Trophoblast cell (in vitro differentiated cells and primary cell): ENCODE measurements at regions not wholly inside any gene's neighbourhood (a gene's known extent, or its start where the extent isn't known, plus 50 kb on each side); places are given as distances from the start of the nearest gene placed in this dataset.
A peak's percentile ranks its signal among the peaks of the same experiment; 100 is the strongest.

ENCODE experiments used
- DNase-seq, 2 donors: peaks; one replicate each; pipeline ENCODE4 v3.0.0-alpha.2; 2016
- H2AFZ ChIP-seq: 2 replicates; pipeline ENCODE4 v1.6.1; 2013; ENCODE audit warnings: low read length, moderate library complexity, mild to moderate bottlenecking; ENCODE audit not compliant: insufficient read depth, poor library complexity
- H2AK5ac ChIP-seq: 2 replicates; pipeline ENCODE4 v1.6.1; 2013; ENCODE audit warnings: mild to moderate bottlenecking, low read length
- H2BK120ac ChIP-seq: 2 replicates; pipeline ENCODE4 v1.6.1; 2013; ENCODE audit warnings: low read length, mild to moderate bottlenecking, moderate library complexity; ENCODE audit not compliant: insufficient read depth, poor library complexity
- H2BK12ac ChIP-seq: 2 replicates; pipeline ENCODE4 v1.6.1; 2013; ENCODE audit warnings: mild to moderate bottlenecking, low read length, moderate library complexity
- H2BK5ac ChIP-seq: 2 replicates; pipeline ENCODE4 v1.6.1; 2013; ENCODE audit warnings: low read length, low read depth, moderate library complexity, mild to moderate bottlenecking; ENCODE audit not compliant: poor library complexity
- H3K14ac ChIP-seq: 2 replicates; pipeline ENCODE4 v1.6.1; 2013; ENCODE audit warnings: mild to moderate bottlenecking, low read length
- H3K18ac ChIP-seq: 2 replicates; pipeline ENCODE4 v1.6.1; 2013; ENCODE audit warnings: mild to moderate bottlenecking, low read length
- H3K23ac ChIP-seq: 2 replicates; pipeline ENCODE4 v1.6.1; 2013; ENCODE audit warnings: low read length
- H3K27ac ChIP-seq: 2 replicates; pipeline ENCODE4 v1.5.1; 2013; ENCODE audit warnings: low read depth, mild to moderate bottlenecking, inconsistent platforms, low read length, moderate library complexity
- H3K27me3 ChIP-seq: 2 replicates; pipeline ENCODE4 v1.6.1; 2013; ENCODE audit warnings: inconsistent platforms, mild to moderate bottlenecking, low read length, moderate library complexity; ENCODE audit not compliant: insufficient read depth
- H3K36me3 ChIP-seq, 2 experiments: 1 replicate in 1 of 2; 2 replicates in 1 of 2; pipeline ENCODE4 v1.6.1; 2013; ENCODE audit warnings: low read length in 2 of 2, mild to moderate bottlenecking in 2 of 2, moderate library complexity in 1 of 2; ENCODE audit not compliant: insufficient read depth in 2 of 2, control insufficient read depth in 1 of 2
- H3K4ac ChIP-seq: 2 replicates; pipeline ENCODE4 v1.6.1; 2013; ENCODE audit warnings: low read depth, mild to moderate bottlenecking, low read length, moderate library complexity
- H3K4me1 ChIP-seq, 2 experiments: 1 replicate in 1 of 2; 2 replicates in 1 of 2; pipeline ENCODE4 v1.6.1; 2013; ENCODE audit warnings: low read length in 2 of 2, mild to moderate bottlenecking in 2 of 2, moderate library complexity in 1 of 2; ENCODE audit not compliant: insufficient read depth in 2 of 2, control insufficient read depth in 1 of 2
- H3K4me2 ChIP-seq: 2 replicates; pipeline ENCODE4 v1.6.1; 2013; ENCODE audit warnings: inconsistent platforms, mild to moderate bottlenecking, low read length, moderate library complexity
- H3K4me3 ChIP-seq: 2 replicates; pipeline ENCODE4 v1.5.1; 2013; ENCODE audit warnings: mild to moderate bottlenecking, low read depth, low read length, inconsistent platforms
- H3K79me1 ChIP-seq: one replicate; pipeline ENCODE4 v1.6.1; 2013; ENCODE audit warnings: low read length
- H3K79me2 ChIP-seq: 2 replicates; pipeline ENCODE4 v1.6.1; 2013; ENCODE audit warnings: low read length, mild to moderate bottlenecking; ENCODE audit not compliant: control insufficient read depth, insufficient read depth, poor library complexity
- H3K9ac ChIP-seq: 2 replicates; pipeline ENCODE4 v1.6.1; 2013; ENCODE audit warnings: mild to moderate bottlenecking, low read length
- H3K9me3 ChIP-seq: 2 replicates; pipeline ENCODE4 v1.6.1; 2013; ENCODE audit warnings: low read depth, mild to moderate bottlenecking, control low read depth, inconsistent platforms, low read length; ENCODE audit not compliant: insufficient read depth
- H4K12ac ChIP-seq: 2 replicates; pipeline ENCODE4 v1.6.1; 2013; ENCODE audit warnings: low read depth, mild to moderate bottlenecking, low read length, moderate library complexity
- H4K8ac ChIP-seq: 2 replicates; pipeline ENCODE4 v1.6.1; 2013; ENCODE audit warnings: low read depth, mild to moderate bottlenecking, low read length, moderate library complexity
- H4K91ac ChIP-seq: one replicate; pipeline ENCODE4 v1.6.1; 2013; ENCODE audit warnings: low read depth, mild to moderate bottlenecking, low read length, moderate library complexity
- WGBS: extraction: QIAGEN DNeasy Blood & Tissue Kit; methylation state at CpG from one replicate; pipeline ENCODE4 v1.1.7; 2013; ENCODE audit warnings: missing lambda C conversion rate; ENCODE audit not compliant: insufficient read length, insufficient coverage; ENCODE audit errors: extremely low coverage; 5-methylcytosine and 5-hydroxymethylcytosine counted together

DNA sequence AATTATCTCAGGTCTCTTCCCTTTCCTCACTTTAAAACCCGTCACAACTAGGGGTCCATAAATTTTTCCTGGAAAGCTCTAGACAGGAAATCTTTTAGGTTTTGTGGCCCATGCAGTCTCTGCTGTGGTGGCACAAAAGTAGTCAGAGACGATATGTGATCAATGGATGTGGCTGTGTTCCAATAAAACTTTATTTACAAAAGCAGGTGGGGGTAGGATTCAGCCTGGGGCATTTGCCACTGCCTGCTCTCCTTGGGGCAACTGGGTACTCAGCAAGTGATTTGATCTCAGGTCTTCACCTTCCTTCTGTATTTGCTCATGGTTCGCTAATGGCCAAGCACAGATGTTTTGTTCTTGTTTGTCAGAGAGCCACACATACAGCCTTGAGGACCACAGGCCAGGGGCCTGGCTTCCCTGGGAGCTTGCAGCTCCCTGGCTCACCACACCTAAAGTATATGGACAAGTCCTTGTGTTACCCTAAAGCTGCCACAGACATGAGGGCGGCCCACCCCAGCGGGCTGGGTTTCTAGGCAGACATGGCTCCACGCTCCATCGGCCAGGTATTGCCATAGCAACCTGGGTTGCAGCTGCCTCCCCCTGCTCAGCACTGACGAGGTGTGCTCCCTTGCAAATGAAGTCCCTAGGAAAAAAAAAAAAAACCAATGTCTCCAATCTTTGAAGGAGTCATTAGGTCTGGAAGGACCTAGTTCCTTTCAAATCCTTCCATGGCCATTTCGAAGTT, 89.7 kb upstream of the YWHAQ start:
- Histone ChIP-seq H4K12ac (no peak overlapping the region), H3K9ac (no peak overlapping the region), H3K27me3 (no peaks in the 10 kb centered on the region), H3K4me1 (no peaks in the 10 kb centered on the region), H3K36me3 (no peaks in the 10 kb centered on the region), H3K27ac (no peak overlapping the region), H3K4me3 (no peak overlapping the region), H2BK120ac (no peak overlapping the region), H3K4me2 (no peak overlapping the region), H3K14ac (no peak overlapping the region), H3K79me2 (no peaks in the 10 kb centered on the region), H3K79me1 (no peaks in the 10 kb centered on the region), H3K4ac (no peak overlapping the region), H2BK12ac (no peak overlapping the region), H2BK5ac (no peak overlapping the region), H4K91ac (no peak overlapping the region), H4K8ac (no peak overlapping the region), H3K9me3 (peaks cover 1% of the 10 kb centered on the region), H3K23ac (no peak overlapping the region), H2AK5ac (no peak overlapping the region), H3K18ac (no peak overlapping the region), H2AFZ (no peak overlapping the region)
- no peak for DNase-seq
- WGBS = no CpG with 5 or more reads among the region's 9 CpGs

DNA sequence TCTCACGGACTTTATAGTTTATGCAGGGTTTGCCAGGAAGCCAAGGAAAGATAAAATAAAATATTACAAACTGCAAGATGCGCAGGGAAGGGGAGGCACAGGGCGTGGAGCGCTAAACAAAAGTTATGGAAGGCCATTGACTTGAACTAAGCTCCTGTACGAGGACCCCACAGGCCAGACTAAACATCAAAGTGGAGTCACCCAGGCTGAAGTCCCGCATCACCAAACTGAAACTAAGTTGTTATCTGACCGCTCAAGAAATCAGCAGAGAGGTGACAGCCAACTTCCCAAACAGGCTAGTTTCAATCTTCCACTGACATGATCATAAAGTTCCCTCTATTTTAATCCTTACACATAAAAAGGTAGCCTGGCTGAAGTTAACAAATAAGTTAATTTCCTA, 90.5 kb upstream of the YWHAQ start:
- Histone ChIP-seq H3K79me2 (no peaks in the 10 kb centered on the region), H3K4me2 (no peak overlapping the region), H3K4me1 (no peaks in the 10 kb centered on the region), H2BK12ac (no peak overlapping the region), H3K27ac (no peak overlapping the region), H3K23ac (no peak overlapping the region), H3K79me1 (no peaks in the 10 kb centered on the region), H3K9ac (no peak overlapping the region), H3K9me3 (peaks cover 1% of the 10 kb centered on the region), H2BK120ac (no peak overlapping the region), H4K12ac (no peak overlapping the region), H2AFZ (no peak overlapping the region), H3K14ac (no peak overlapping the region), H2BK5ac (no peak overlapping the region), H2AK5ac (no peak overlapping the region), H4K8ac (no peak overlapping the region), H3K18ac (no peak overlapping the region), H4K91ac (no peak overlapping the region), H3K4ac (no peak overlapping the region), H3K36me3 (no peaks in the 10 kb centered on the region), H3K27me3 (no peaks in the 10 kb centered on the region), H3K4me3 (no peak overlapping the region)
- no CpG with 5 or more reads among the region's 7 CpGs for WGBS
- no peak for DNase-seq

DNA sequence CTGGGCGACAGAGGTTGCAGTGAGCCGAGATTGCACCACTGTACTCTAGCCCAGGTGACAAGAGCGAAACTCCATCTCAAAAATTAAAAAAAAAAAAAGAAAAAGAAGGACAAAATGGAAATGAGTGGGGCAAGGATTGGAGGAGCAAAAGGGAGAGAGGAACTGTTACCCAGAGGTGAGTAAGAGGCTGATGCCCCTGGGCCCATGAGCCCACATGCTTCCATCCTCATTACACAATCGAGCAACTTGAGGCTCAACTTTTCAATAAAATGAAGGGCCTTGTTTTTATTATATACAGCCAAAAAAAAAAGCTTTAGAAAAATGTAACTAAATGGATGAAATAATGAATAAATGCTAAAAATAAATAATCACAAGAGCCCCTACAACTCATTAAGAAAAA, 91.7 kb upstream of the YWHAQ start:
- H3K4me3 ChIP-seq = no peak overlapping the region
- H3K18ac ChIP-seq = no peak overlapping the region
- no peak overlapping the region for H2AK5ac ChIP-seq
- H3K23ac ChIP-seq = no peak overlapping the region
- no peak overlapping the region for H2AFZ ChIP-seq
- no peak overlapping the region for H4K8ac ChIP-seq
- H3K79me2 ChIP-seq = no peaks in the 10 kb centered on the region
- no peak overlapping the region for H3K14ac ChIP-seq
- H3K36me3 ChIP-seq = no peaks in the 10 kb centered on the region
- no peak overlapping the region for H2BK5ac ChIP-seq
- no peak overlapping the region for H3K9ac ChIP-seq
- H4K91ac ChIP-seq = no peak overlapping the region
- no peaks in the 10 kb centered on the region for H3K79me1 ChIP-seq
- H3K27me3 ChIP-seq = no peaks in the 10 kb centered on the region
- no peak overlapping the region for H3K27ac ChIP-seq
- no peak overlapping the region for H2BK12ac ChIP-seq
- no peak overlapping the region for H4K12ac ChIP-seq
- no peak overlapping the region for H3K4me2 ChIP-seq
- no peak overlapping the region for H2BK120ac ChIP-seq
- H3K4me1 ChIP-seq = no peaks in the 10 kb centered on the region
- no CpG with 5 or more reads among the region's 4 CpGs for WGBS
- peak; percentile 68 to 75 for DNase-seq
- H3K4ac ChIP-seq = no peak overlapping the region
- peaks cover 1% of the 10 kb centered on the region for H3K9me3 ChIP-seq

DNA sequence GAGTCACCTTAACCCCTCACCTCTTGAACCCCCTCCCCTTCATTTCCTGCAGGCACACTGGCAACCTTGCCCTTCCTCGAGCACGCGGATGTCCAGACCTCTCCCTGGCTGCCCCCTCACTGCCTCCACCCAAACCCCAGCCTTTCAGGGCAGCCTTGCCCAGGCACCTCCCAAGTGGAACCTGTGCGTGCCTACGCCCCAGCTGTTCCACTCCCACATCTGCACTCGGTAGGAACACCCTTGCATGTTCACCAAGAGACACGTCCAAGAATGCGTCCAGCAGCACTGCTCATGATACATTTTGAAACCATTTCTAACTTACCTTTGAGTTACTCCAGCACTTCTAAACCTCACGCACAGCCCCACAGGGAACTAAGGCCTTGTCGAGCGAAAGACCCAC, 93.8 kb upstream of the YWHAQ start:
- Histone ChIP-seq H4K91ac (no peak overlapping the region), H4K12ac (no peak overlapping the region), H3K79me1 (no peaks in the 10 kb centered on the region), H3K9ac (no peak overlapping the region), H3K4me1 (no peaks in the 10 kb centered on the region), H3K14ac (no peak overlapping the region), H3K23ac (no peak overlapping the region), H3K36me3 (no peaks in the 10 kb centered on the region), H2BK5ac (no peak overlapping the region), H3K4ac (no peak overlapping the region), H2AK5ac (no peak overlapping the region), H3K4me2 (no peak overlapping the region), H3K27ac (no peak overlapping the region), H3K9me3 (peaks cover 1% of the 10 kb centered on the region), H3K27me3 (no peaks in the 10 kb centered on the region), H3K79me2 (no peaks in the 10 kb centered on the region), H2BK12ac (no peak overlapping the region), H4K8ac (no peak overlapping the region), H2BK120ac (no peak overlapping the region), H2AFZ (no peak overlapping the region), H3K4me3 (no peak overlapping the region), H3K18ac (no peak overlapping the region)
- DNase-seq = no peak
- no CpG with 5 or more reads among the region's 11 CpGs for WGBS
